MM.1S (cell line): ENCODE measurements at regions not wholly inside any gene's neighbourhood (a gene's known extent, or its start where the extent isn't known, plus 50 kb on each side); places are given as distances from the start of the nearest gene placed in this dataset.

Experiments used
- DNase-seq: peaks from one replicate; pipeline ENCODE4 v3.0.0-alpha.2; 2015
- H2AFZ ChIP-seq: fragments of 300-600 bp; sonication (generic); 2 replicates; pipeline ENCODE4 v1.6.0; 2016; ENCODE audit warnings: antibody characterized with exemption, low read length
- H3F3A ChIP-seq: fragments of 300-600 bp; sonication (generic); 2 replicates; pipeline ENCODE4 v1.6.1; 2016; ENCODE audit warnings: mild to moderate bottlenecking, antibody characterized with exemption, low read length, moderate library complexity, mixed read lengths; ENCODE audit not compliant: insufficient read depth
- H3K27ac ChIP-seq: fragments of 300-600 bp; sonication (generic); 2 replicates; pipeline ENCODE4 v1.5.1; 2016; ENCODE audit warnings: mild to moderate bottlenecking, low read length
- H3K27me3 ChIP-seq: fragments of 300-600 bp; sonication (generic); replicated peaks from 2 replicates; pipeline ENCODE4 v1.6.0; 2016; ENCODE audit warnings: low read length; ENCODE audit not compliant: insufficient read depth
- H3K36me3 ChIP-seq: fragments of 300-600 bp; sonication (generic); replicated peaks from 2 replicates; pipeline ENCODE4 v1.6.1; 2016; ENCODE audit warnings: mild to moderate bottlenecking, low read length, mixed read lengths; ENCODE audit not compliant: insufficient read depth
- H3K4me1 ChIP-seq: fragments of 300-600 bp; sonication (generic); 2 replicates; pipeline ENCODE4 v1.6.1; 2016; ENCODE audit warnings: low read length, mixed read lengths
- H3K4me2 ChIP-seq: fragments of 300-600 bp; sonication (generic); 2 replicates; pipeline ENCODE4 v1.6.0; 2016; ENCODE audit warnings: low read depth, low read length
- H3K4me3 ChIP-seq: fragments of 300-600 bp; sonication (generic); 2 replicates; pipeline ENCODE4 v1.5.1; 2016; ENCODE audit warnings: low read length, mixed read lengths
- H3K79me2 ChIP-seq: fragments of 300-600 bp; sonication (generic); 2 replicates; pipeline ENCODE4 v1.6.1; 2016; ENCODE audit warnings: mixed run types, low read length, mixed read lengths
- H3K9ac ChIP-seq: fragments of 300-600 bp; sonication (generic); 2 replicates; pipeline ENCODE4 v1.6.1; 2016; ENCODE audit warnings: low read length, mixed read lengths
- H3K9me2 ChIP-seq: fragments of 300-600 bp; sonication (generic); replicated peaks from 2 replicates; pipeline ENCODE4 v1.6.1; 2016; ENCODE audit warnings: mild to moderate bottlenecking, low read length, mixed read lengths; ENCODE audit not compliant: insufficient read depth
- H3K9me3 ChIP-seq: fragments of 300-600 bp; sonication (generic); replicated peaks from 2 replicates; pipeline ENCODE4 v1.6.1; 2016; ENCODE audit warnings: mild to moderate bottlenecking, low read length, mixed read lengths; ENCODE audit not compliant: insufficient read depth
- H4K20me1 ChIP-seq: fragments of 300-600 bp; sonication (generic); 2 replicates; pipeline ENCODE4 v1.6.1; 2016; ENCODE audit warnings: mild to moderate bottlenecking, low read length, moderate library complexity, mixed read lengths; ENCODE audit not compliant: insufficient read depth
- EZH2 ChIP-seq: fragments of 300-600 bp; sonication (generic); optimal IDR thresholded peaks from 2 replicates; pipeline ENCODE3; 2017; ENCODE audit warnings: low read depth, mild to moderate bottlenecking, antibody characterized with exemption, low read length, mixed read lengths
- EZH2phosphoT487 ChIP-seq: fragments of 300-600 bp; sonication (generic); IDR thresholded peaks from 2 replicates; pipeline ENCODE4 v1.6.1; 2018; ENCODE audit warnings: antibody characterized with exemption, low read length
- TF ChIP-seq, protein P1 (sequence below): fragments of 300-600 bp; sonication (generic); IDR thresholded peaks from 2 replicates; pipeline ENCODE4 v1.5.1; 2016; ENCODE audit warnings: antibody characterized with exemption, low read length, mixed read lengths

GRCh38 chr14:65256714-65257113, 154.4 kb upstream of the MAX start:
- TF ChIP-seq, protein P1, sequence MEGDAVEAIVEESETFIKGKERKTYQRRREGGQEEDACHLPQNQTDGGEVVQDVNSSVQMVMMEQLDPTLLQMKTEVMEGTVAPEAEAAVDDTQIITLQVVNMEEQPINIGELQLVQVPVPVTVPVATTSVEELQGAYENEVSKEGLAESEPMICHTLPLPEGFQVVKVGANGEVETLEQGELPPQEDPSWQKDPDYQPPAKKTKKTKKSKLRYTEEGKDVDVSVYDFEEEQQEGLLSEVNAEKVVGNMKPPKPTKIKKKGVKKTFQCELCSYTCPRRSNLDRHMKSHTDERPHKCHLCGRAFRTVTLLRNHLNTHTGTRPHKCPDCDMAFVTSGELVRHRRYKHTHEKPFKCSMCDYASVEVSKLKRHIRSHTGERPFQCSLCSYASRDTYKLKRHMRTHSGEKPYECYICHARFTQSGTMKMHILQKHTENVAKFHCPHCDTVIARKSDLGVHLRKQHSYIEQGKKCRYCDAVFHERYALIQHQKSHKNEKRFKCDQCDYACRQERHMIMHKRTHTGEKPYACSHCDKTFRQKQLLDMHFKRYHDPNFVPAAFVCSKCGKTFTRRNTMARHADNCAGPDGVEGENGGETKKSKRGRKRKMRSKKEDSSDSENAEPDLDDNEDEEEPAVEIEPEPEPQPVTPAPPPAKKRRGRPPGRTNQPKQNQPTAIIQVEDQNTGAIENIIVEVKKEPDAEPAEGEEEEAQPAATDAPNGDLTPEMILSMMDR: no peak
- TF ChIP-seq EZH2phosphoT487 (no peak), EZH2 (no peak)
- no peak overlapping the region for H3K4me3 ChIP-seq
- no peaks in the 10 kb centered on the region for H3F3A ChIP-seq
- H3K4me2 ChIP-seq: no peak overlapping the region
- no peak overlapping the region for H2AFZ ChIP-seq
- no peaks in the 10 kb centered on the region for H4K20me1 ChIP-seq
- H3K9me2 ChIP-seq: no peaks in the 10 kb centered on the region
- H3K9me3 ChIP-seq: no peaks in the 10 kb centered on the region
- H3K36me3 ChIP-seq: no peaks in the 10 kb centered on the region
- no peaks in the 10 kb centered on the region for H3K27me3 ChIP-seq
- H3K9ac ChIP-seq: no peak overlapping the region
- no peaks in the 10 kb centered on the region for H3K79me2 ChIP-seq
- no peaks in the 10 kb centered on the region for H3K4me1 ChIP-seq
- DNase-seq: no peak
- H3K27ac ChIP-seq: no peak overlapping the region

DNA sequence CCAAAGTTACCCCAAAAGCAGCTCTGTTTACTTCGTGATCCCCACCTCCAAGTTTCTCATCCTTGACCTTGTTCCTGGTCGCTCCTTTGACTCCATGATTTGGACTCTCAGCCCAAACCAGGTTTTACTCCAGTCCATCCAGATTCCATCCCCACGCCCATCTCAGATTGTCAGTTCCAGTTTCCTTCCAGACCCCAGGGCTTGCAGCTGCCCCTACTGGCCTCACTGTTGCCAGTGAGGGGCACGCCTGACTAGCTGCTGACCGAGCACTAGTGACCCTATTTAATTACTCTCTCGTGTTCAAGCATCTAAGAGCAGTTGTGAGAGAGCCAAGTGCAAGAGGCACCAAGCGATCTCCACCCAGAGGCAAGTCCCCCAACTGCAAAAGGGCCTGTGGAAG, 155.1 kb upstream of the FUT8 start:
- H3K4me2 ChIP-seq: no peak overlapping the region
- DNase-seq: no peak
- no peak overlapping the region for H3K4me3 ChIP-seq
- TF ChIP-seq EZH2phosphoT487: no peak
- TF ChIP-seq EZH2: no peak
- TF ChIP-seq, protein P1: no peak
- no peaks in the 10 kb centered on the region for H3K9me2 ChIP-seq
- H2AFZ ChIP-seq: no peak overlapping the region
- H3K9ac ChIP-seq: no peak overlapping the region
- H3K4me1 ChIP-seq: no peaks in the 10 kb centered on the region
- no peak overlapping the region for H3K27ac ChIP-seq
- no peaks in the 10 kb centered on the region for H4K20me1 ChIP-seq
- no peaks in the 10 kb centered on the region for H3K36me3 ChIP-seq
- no peaks in the 10 kb centered on the region for H3K9me3 ChIP-seq
- no peaks in the 10 kb centered on the region for H3F3A ChIP-seq
- H3K27me3 ChIP-seq: no peaks in the 10 kb centered on the region
- H3K79me2 ChIP-seq: no peaks in the 10 kb centered on the region

GRCh38 chr14:65258391-65258790, 154.1 kb upstream of the FUT8 start:
- no peaks in the 10 kb centered on the region for H3F3A ChIP-seq
- no peak for DNase-seq
- H3K79me2 ChIP-seq: no peaks in the 10 kb centered on the region
- no peak overlapping the region for H3K4me2 ChIP-seq
- no peaks in the 10 kb centered on the region for H3K9me2 ChIP-seq
- no peaks in the 10 kb centered on the region for H3K4me1 ChIP-seq
- no peak overlapping the region for H2AFZ ChIP-seq
- no peaks in the 10 kb centered on the region for H3K27me3 ChIP-seq
- TF ChIP-seq EZH2 (no peak), EZH2phosphoT487 (no peak)
- TF ChIP-seq, protein P1: no peak
- H3K4me3 ChIP-seq: no peak overlapping the region
- H3K9ac ChIP-seq: no peak overlapping the region
- H3K27ac ChIP-seq: no peak overlapping the region
- H3K9me3 ChIP-seq: no peaks in the 10 kb centered on the region
- no peaks in the 10 kb centered on the region for H3K36me3 ChIP-seq
- no peaks in the 10 kb centered on the region for H4K20me1 ChIP-seq
